GM12878 (cell line): ENCODE measurements at regions not wholly inside any gene's neighbourhood (a gene's known extent, or its start where the extent isn't known, plus 50 kb on each side); places are given as distances from the start of the nearest gene placed in this dataset.

Experiments used
- EED ChIP-seq: sonication (generic); IDR thresholded peaks from 2 replicates; pipeline ENCODE4 v1.6.1; 2016; ENCODE audit warnings: antibody characterized with exemption, low read depth
- EGR1 ChIP-seq, 2 experiments: IDR thresholded peaks; 1 replicate in 1 of 2; 2 replicates in 1 of 2; pipeline ENCODE4 v1.6.1; 2011 to 2012; ENCODE audit warnings: low read depth in 2 of 2, low read length in 2 of 2, borderline replicate concordance in 1 of 2, mild to moderate bottlenecking in 1 of 2, moderate library complexity in 1 of 2
- GATAD2B ChIP-seq: fragments of 450-650 bp; conservative IDR thresholded peaks from 2 replicates; pipeline ENCODE4 v1.6.1; 2017; ENCODE audit warnings: low read depth, mild to moderate bottlenecking, moderate library complexity
- HCFC1 ChIP-seq: fragments of 150-350 bp; IDR thresholded peaks from 2 replicates; pipeline ENCODE4 v1.6.1; 2014; ENCODE audit warnings: low read length
- PAX8 ChIP-seq: fragments of 450-650 bp; IDR thresholded peaks from 2 replicates; pipeline ENCODE4 v1.6.1; 2017; ENCODE audit warnings: mild to moderate bottlenecking, moderate library complexity
- RAD21 ChIP-seq: IDR thresholded peaks from 2 replicates; pipeline ENCODE4 v1.6.1; 2011; ENCODE audit warnings: mild to moderate bottlenecking, low read depth, low read length, moderate library complexity; ENCODE audit not compliant: insufficient read depth
- RELA ChIP-seq: fragments of 450-650 bp; IDR thresholded peaks from 2 replicates; pipeline ENCODE4 v1.8.0; 2014; ENCODE audit warnings: borderline replicate concordance; ENCODE audit not compliant: partially characterized antibody
- SMAD5 ChIP-seq: IDR thresholded peaks from 2 replicates; pipeline ENCODE4 v1.6.1; 2016; ENCODE audit warnings: antibody characterized with exemption, low read depth
- SPI1 ChIP-seq: IDR thresholded peaks from 2 replicates; pipeline ENCODE4 v1.6.1; 2011; ENCODE audit warnings: low read depth, mild to moderate bottlenecking, low read length, moderate library complexity, borderline replicate concordance; ENCODE audit not compliant: insufficient read depth
- SRF ChIP-seq, 2 experiments: IDR thresholded peaks; 2 replicates each; pipeline ENCODE4 v1.6.1; 2011; ENCODE audit warnings: low read depth in 2 of 2, low read length in 2 of 2, mild to moderate bottlenecking in 1 of 2, moderate library complexity in 1 of 2
- ZBTB4 ChIP-seq: fragments of 450-650 bp; formaldehyde crosslinking; IDR thresholded peaks from 2 replicates; pipeline ENCODE4 v1.4.0; 2022; ENCODE audit warnings: mild to moderate bottlenecking, moderate library complexity
- ZSCAN29 ChIP-seq: fragments of 450-650 bp; IDR thresholded peaks from 2 replicates; pipeline ENCODE4 v1.6.1; 2017; ENCODE audit warnings: mild to moderate bottlenecking, moderate library complexity
- TF ChIP-seq, protein P1 (sequence below): IDR thresholded peaks from 2 replicates; pipeline ENCODE4 v1.6.1; 2011; ENCODE audit warnings: low read depth, low read length, improper control_type of control experiment, borderline replicate concordance
- TF ChIP-seq, protein P2 (sequence below): fragments of 450-650 bp; IDR thresholded peaks from 2 replicates; pipeline ENCODE4 v1.6.1; 2018; ENCODE audit warnings: mild to moderate bottlenecking, low read depth, moderate library complexity; ENCODE audit not compliant: partially characterized antibody
- TF ChIP-seq, protein P3 (sequence below): fragments of 450-650 bp; IDR thresholded peaks from 2 replicates; pipeline ENCODE4 v1.6.1; 2017; ENCODE audit warnings: low read depth, mild to moderate bottlenecking, moderate library complexity
- TF ChIP-seq, protein P4 (sequence below): fragments of 450-650 bp; formaldehyde crosslinking; IDR thresholded peaks from 2 replicates; pipeline ENCODE4 v1.5.0; 2022; ENCODE audit warnings: mild to moderate bottlenecking, missing genetic modification characterization
- TF ChIP-seq, protein P5 (sequence below): fragments of 450-650 bp; IDR thresholded peaks from 2 replicates; pipeline ENCODE4 v1.6.1; 2016; ENCODE audit warnings: mild to moderate bottlenecking

DNA sequence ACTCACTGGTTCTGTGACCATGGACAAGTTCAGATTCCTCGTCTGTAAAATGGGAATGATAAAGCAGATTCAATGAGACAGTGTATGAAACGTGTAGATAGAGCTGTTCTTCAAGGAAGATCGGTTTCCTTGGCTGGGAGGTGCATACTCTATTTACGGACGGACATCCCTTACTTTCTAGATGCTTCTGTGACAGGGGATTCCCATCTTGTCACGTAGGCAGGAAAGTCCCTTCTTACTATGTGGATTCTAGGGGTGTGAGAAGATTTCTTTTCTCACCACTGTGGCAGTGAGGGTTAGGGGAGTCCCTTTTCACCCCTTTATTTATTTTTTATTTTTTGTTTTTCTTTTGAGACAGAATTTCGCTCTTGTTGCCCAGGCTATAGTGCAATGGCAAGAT is 180.9 kb upstream of the TBL1XR1 start (continued):
- TF ChIP-seq, protein P1, sequence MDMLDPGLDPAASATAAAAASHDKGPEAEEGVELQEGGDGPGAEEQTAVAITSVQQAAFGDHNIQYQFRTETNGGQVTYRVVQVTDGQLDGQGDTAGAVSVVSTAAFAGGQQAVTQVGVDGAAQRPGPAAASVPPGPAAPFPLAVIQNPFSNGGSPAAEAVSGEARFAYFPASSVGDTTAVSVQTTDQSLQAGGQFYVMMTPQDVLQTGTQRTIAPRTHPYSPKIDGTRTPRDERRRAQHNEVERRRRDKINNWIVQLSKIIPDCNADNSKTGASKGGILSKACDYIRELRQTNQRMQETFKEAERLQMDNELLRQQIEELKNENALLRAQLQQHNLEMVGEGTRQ = no peak
- TF ChIP-seq PAX8 (no peak), ZSCAN29 (no peak), SPI1 (no peak), GATAD2B (no peak), SRF (IDR thresholded peaks at IDR 0.05; ENCODE audit: low read depth in 2 of 2, low read length in 2 of 2) (no peak), EGR1 (IDR thresholded peaks at IDR 0.05; ENCODE audit: borderline replicate concordance in 1 of 2, low read depth in 2 of 2, low read length in 2 of 2) (no peak), EED (peak; percentile 54; the same call in 1 of the 2 replicates), HCFC1 (no peak), ZBTB4 (CRISPR knock-in tag) (no peak), RAD21 (no peak), SMAD5 (no peak), RELA (peak; percentile 82)
- TF ChIP-seq, protein P2, sequence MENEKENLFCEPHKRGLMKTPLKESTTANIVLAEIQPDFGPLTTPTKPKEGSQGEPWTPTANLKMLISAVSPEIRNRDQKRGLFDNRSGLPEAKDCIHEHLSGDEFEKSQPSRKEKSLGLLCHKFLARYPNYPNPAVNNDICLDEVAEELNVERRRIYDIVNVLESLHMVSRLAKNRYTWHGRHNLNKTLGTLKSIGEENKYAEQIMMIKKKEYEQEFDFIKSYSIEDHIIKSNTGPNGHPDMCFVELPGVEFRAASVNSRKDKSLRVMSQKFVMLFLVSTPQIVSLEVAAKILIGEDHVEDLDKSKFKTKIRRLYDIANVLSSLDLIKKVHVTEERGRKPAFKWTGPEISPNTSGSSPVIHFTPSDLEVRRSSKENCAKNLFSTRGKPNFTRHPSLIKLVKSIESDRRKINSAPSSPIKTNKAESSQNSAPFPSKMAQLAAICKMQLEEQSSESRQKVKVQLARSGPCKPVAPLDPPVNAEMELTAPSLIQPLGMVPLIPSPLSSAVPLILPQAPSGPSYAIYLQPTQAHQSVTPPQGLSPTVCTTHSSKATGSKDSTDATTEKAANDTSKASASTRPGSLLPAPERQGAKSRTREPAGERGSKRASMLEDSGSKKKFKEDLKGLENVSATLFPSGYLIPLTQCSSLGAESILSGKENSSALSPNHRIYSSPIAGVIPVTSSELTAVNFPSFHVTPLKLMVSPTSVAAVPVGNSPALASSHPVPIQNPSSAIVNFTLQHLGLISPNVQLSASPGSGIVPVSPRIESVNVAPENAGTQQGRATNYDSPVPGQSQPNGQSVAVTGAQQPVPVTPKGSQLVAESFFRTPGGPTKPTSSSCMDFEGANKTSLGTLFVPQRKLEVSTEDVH = no peak
- TF ChIP-seq, protein P3, sequence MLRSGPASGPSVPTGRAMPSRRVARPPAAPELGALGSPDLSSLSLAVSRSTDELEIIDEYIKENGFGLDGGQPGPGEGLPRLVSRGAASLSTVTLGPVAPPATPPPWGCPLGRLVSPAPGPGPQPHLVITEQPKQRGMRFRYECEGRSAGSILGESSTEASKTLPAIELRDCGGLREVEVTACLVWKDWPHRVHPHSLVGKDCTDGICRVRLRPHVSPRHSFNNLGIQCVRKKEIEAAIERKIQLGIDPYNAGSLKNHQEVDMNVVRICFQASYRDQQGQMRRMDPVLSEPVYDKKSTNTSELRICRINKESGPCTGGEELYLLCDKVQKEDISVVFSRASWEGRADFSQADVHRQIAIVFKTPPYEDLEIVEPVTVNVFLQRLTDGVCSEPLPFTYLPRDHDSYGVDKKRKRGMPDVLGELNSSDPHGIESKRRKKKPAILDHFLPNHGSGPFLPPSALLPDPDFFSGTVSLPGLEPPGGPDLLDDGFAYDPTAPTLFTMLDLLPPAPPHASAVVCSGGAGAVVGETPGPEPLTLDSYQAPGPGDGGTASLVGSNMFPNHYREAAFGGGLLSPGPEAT = peak; percentile 94
- TF ChIP-seq, protein P4, sequence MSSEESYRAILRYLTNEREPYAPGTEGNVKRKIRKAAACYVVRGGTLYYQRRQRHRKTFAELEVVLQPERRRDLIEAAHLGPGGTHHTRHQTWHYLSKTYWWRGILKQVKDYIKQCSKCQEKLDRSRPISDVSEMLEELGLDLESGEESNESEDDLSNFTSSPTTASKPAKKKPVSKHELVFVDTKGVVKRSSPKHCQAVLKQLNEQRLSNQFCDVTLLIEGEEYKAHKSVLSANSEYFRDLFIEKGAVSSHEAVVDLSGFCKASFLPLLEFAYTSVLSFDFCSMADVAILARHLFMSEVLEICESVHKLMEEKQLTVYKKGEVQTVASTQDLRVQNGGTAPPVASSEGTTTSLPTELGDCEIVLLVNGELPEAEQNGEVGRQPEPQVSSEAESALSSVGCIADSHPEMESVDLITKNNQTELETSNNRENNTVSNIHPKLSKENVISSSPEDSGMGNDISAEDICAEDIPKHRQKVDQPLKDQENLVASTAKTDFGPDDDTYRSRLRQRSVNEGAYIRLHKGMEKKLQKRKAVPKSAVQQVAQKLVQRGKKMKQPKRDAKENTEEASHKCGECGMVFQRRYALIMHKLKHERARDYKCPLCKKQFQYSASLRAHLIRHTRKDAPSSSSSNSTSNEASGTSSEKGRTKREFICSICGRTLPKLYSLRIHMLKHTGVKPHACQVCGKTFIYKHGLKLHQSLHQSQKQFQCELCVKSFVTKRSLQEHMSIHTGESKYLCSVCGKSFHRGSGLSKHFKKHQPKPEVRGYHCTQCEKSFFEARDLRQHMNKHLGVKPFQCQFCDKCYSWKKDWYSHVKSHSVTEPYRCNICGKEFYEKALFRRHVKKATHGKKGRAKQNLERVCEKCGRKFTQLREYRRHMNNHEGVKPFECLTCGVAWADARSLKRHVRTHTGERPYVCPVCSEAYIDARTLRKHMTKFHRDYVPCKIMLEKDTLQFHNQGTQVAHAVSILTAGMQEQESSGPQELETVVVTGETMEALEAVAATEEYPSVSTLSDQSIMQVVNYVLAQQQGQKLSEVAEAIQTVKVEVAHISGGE (CRISPR knock-in tag) = no peak
- TF ChIP-seq, protein P5, sequence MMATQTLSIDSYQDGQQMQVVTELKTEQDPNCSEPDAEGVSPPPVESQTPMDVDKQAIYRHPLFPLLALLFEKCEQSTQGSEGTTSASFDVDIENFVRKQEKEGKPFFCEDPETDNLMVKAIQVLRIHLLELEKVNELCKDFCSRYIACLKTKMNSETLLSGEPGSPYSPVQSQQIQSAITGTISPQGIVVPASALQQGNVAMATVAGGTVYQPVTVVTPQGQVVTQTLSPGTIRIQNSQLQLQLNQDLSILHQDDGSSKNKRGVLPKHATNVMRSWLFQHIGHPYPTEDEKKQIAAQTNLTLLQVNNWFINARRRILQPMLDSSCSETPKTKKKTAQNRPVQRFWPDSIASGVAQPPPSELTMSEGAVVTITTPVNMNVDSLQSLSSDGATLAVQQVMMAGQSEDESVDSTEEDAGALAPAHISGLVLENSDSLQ = peak; percentile 71; the same call in 1 of the 2 replicates
